Stimulated activated naive CD8-positive, alpha-beta T cell treated with anti-CD3 and anti-CD28 coated beads, Interleukin-15, Interleukin-2, amounts not matched to agents 100 U/mL and 50 U/mL, for 24 hours (primary cell): ENCODE measurements at regions not wholly inside any gene's neighbourhood (a gene's known extent, or its start where the extent isn't known, plus 50 kb on each side); places are given as distances from the start of the nearest gene placed in this dataset.

Source experiments
- ATAC-seq: fragments of 150-1000 bp; cut with Tn5 transposase; one replicate; pipeline ENCODE4 v1.10.0; 2021
- DNase-seq: peaks from one replicate; pipeline ENCODE4 v3.0.0; 2021

- DNase-seq: no peak
- ATAC-seq: peak; percentile 14
Measured at GRCh38 chr4:114538012-114538617, 60.5 kb upstream of the UGT8 start.

GRCh38 chr4:114539985-114540384, 58.6 kb upstream of the UGT8 start:
- no peak for ATAC-seq
- DNase-seq: no peak

- no peak for ATAC-seq
- no peak for DNase-seq
Measured at GRCh38 chr4:114547340-114548134, 51.1 kb upstream of the UGT8 start.
